ENCODE measurements at regions not wholly inside any gene's neighbourhood (a gene's known extent, or its start where the extent isn't known, plus 50 kb on each side); places are given as distances from the start of the nearest gene placed in this dataset.

GRCh38 chr2:173740639-173741038, 224.5 kb downstream of the SP3 start:
- DNase-seq, result no peak

GRCh38 chr2:173741759-173742158, 223.4 kb downstream of the SP3 start:
- DNase-seq, result no peak

- no peak for DNase-seq
These were observed 218.1 kb downstream of the SP3 start for GRCh38 chr2:173747035-173747434.

- peak in 3 of 4 experiments; percentile 5 to 17 (median 9) for DNase-seq
These were observed 215.9 kb downstream of the SP3 start for GRCh38 chr2:173749315-173749714.

GRCh38 chr2:173750353-173750801, 214.8 kb downstream of the SP3 start:
- DNase-seq, result no peak

GRCh38 chr2:173750831-173751230, 214.3 kb downstream of the SP3 start:
- no peak for DNase-seq

- DNase-seq, result no peak
These were observed 213.8 kb downstream of the SP3 start for GRCh38 chr2:173751245-173751975.

GRCh38 chr2:173752152-173752551, 213.0 kb downstream of the SP3 start:
- peak in 1 of 4 experiments; percentile 15 for DNase-seq

GRCh38 chr2:173753441-173753840, 211.7 kb downstream of the SP3 start:
- DNase-seq, result no peak

- DNase-seq, result no peak
These were observed 211.0 kb downstream of the SP3 start for GRCh38 chr2:173754165-173754564.

GRCh38 chr2:173754837-173755236, 210.3 kb downstream of the SP3 start:
- DNase-seq, result no peak

- no peak for DNase-seq
These were observed 209.4 kb downstream of the SP3 start for GRCh38 chr2:173755798-173756197.

- no peak for DNase-seq
These were observed 205.2 kb downstream of the SP3 start for GRCh38 chr2:173759959-173760358.

- no peak for DNase-seq
These were observed 204.6 kb downstream of the SP3 start for GRCh38 chr2:173760553-173760952.

GRCh38 chr2:173761603-173762119, 203.5 kb downstream of the SP3 start:
- no peak for DNase-seq

GRCh38 chr2:173762221-173762620, 203.0 kb downstream of the SP3 start:
- no peak for DNase-seq

GRCh38 chr2:173762864-173763263, 202.3 kb downstream of the SP3 start:
- DNase-seq, result no peak

GRCh38 chr2:173763641-173764040, 201.5 kb downstream of the SP3 start:
- no peak for DNase-seq

- DNase-seq, result no peak
These were observed 201.1 kb downstream of the SP3 start for GRCh38 chr2:173764094-173764493.

GRCh38 chr2:173766537-173767289, 198.5 kb downstream of the SP3 start:
- DNase-seq, result no peak

GRCh38 chr2:173770947-173771678, 194.1 kb downstream of the SP3 start:
- DNase-seq, result no peak

GRCh38 chr2:173772205-173772604, 193.0 kb downstream of the SP3 start:
- no peak for DNase-seq

GRCh38 chr2:173773076-173773475, 192.1 kb downstream of the SP3 start:
- no peak for DNase-seq
